WERI-Rb-1 (cell line): ENCODE measurements at regions not wholly inside any gene's neighbourhood (a gene's known extent, or its start where the extent isn't known, plus 50 kb on each side); places are given as distances from the start of the nearest gene placed in this dataset.

Experiments used
- DNase-seq: peaks from one replicate; pipeline ENCODE4 v3.0.0-alpha.2; 2020
- H3K27ac ChIP-seq: fragments of 250-450 bp; sonication (Bioruptor Pico); 2 replicates; pipeline ENCODE4 v1.5.1; 2020; ENCODE audit warnings: mild to moderate bottlenecking, moderate library complexity
- H3K27me3 ChIP-seq: fragments of 250-450 bp; sonication (Bioruptor Pico); 2 replicates; pipeline ENCODE4 v1.5.1; 2021; ENCODE audit warnings: mild to moderate bottlenecking, low read depth, moderate library complexity; ENCODE audit not compliant: insufficient read depth, severe bottlenecking
- H3K36me3 ChIP-seq: fragments of 250-450 bp; sonication (Bioruptor Pico); 2 replicates; pipeline ENCODE4 v1.5.1; 2020; ENCODE audit warnings: mild to moderate bottlenecking, moderate library complexity
- H3K4me3 ChIP-seq: 2 replicates; pipeline ENCODE4 v1.5.1; 2011; ENCODE audit warnings: low read depth, mild to moderate bottlenecking, control low read depth, low read length
- H3K9me3 ChIP-seq: fragments of 250-450 bp; sonication (Bioruptor Pico); 2 replicates; pipeline ENCODE4 v1.5.1; 2021; ENCODE audit warnings: mild to moderate bottlenecking, moderate library complexity; ENCODE audit not compliant: severe bottlenecking
- TF ChIP-seq, protein P1 (sequence below): IDR thresholded peaks from 2 replicates; pipeline ENCODE4 v1.5.1; 2011; ENCODE audit warnings: low read depth, mild to moderate bottlenecking, control low read depth, inconsistent platforms, low read length

DNA sequence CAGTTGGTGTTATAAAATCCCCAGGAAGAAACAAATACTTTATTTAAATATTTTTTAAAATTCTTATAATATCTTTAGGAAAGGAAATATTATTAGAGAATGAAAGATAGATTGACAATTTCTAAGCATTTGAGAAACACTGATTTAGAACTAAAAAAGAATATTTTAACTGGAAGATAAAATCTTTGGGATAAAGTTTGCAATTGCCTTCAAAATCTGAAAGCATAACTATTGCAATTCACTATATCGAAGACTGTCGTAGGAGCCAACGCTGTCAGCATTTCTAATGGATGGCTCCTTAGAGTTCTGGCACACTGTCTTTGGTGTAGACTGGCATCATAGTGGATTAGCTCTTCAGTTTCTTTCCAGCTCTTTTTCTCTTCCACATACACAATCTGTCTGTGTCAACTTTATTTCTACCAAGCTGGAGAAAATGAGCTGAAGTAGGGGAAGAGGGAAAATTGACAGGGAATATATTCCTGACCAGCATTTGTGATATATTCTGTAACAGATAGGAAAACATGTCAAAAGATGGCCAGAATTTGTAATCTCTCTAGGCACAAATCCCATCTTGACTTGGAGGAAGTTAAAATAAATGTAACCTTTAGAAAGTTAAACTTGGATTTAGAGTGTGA is 1561.4 kb downstream of the MAT2B start:
- Histone ChIP-seq H3K4me3 (no peak overlapping the region), H3K9me3 (peaks cover 2% of the 10 kb centered on the region), H3K27me3 (no peaks in the 10 kb centered on the region), H3K36me3 (no peaks in the 10 kb centered on the region), H3K27ac (no peak overlapping the region)
- no peak for DNase-seq
- TF ChIP-seq, protein P1, sequence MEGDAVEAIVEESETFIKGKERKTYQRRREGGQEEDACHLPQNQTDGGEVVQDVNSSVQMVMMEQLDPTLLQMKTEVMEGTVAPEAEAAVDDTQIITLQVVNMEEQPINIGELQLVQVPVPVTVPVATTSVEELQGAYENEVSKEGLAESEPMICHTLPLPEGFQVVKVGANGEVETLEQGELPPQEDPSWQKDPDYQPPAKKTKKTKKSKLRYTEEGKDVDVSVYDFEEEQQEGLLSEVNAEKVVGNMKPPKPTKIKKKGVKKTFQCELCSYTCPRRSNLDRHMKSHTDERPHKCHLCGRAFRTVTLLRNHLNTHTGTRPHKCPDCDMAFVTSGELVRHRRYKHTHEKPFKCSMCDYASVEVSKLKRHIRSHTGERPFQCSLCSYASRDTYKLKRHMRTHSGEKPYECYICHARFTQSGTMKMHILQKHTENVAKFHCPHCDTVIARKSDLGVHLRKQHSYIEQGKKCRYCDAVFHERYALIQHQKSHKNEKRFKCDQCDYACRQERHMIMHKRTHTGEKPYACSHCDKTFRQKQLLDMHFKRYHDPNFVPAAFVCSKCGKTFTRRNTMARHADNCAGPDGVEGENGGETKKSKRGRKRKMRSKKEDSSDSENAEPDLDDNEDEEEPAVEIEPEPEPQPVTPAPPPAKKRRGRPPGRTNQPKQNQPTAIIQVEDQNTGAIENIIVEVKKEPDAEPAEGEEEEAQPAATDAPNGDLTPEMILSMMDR, result no peak

DNA sequence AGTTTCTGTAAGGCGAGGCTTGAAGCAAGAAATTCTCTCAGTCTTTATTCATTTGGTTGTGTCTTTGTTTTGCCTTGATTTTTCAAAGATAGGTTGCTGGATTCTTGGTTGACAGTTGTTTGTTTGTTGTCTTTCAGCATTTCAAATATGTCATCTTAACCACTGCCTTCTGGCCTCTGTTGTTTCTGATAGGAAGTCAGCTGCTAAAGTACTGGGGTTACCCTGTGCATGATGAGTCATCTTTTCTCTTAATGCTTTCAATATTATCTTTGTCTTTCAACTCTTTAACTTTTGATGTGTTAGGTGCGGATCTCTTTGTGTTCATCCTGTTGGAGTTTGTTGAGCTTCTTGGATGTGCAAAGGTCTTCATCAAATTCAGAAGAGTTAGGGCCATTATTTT is 1571.3 kb downstream of the MAT2B start:
- Histone ChIP-seq H3K9me3 (no peaks in the 10 kb centered on the region), H3K36me3 (no peaks in the 10 kb centered on the region), H3K27ac (no peak overlapping the region), H3K4me3 (no peak overlapping the region), H3K27me3 (no peaks in the 10 kb centered on the region)
- no peak for DNase-seq
- TF ChIP-seq, protein P1, result no peak

DNA sequence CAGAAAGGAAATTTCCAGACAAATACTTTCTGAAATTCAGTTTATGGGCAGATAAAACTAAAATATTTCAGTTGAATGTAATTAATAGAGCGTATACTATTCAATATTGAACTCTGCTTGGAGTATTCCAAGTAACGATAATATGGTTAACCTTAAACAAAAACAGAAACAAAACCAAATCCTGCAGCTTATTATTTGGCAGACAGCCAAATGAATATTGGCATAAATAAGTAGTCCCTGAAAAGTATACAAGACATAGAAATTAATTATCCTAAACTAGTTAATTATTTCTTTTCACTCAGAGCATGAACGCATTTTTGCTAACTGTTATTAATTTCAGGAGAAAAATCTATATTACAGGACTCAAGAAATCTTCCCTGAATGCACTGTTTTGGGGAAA is 1574.0 kb downstream of the MAT2B start:
- no peak overlapping the region for H3K4me3 ChIP-seq
- no peak for DNase-seq
- H3K36me3 ChIP-seq, result no peaks in the 10 kb centered on the region
- no peaks in the 10 kb centered on the region for H3K27me3 ChIP-seq
- H3K27ac ChIP-seq, result no peak overlapping the region
- H3K9me3 ChIP-seq, result no peaks in the 10 kb centered on the region
- TF ChIP-seq, protein P1, result no peak

DNA sequence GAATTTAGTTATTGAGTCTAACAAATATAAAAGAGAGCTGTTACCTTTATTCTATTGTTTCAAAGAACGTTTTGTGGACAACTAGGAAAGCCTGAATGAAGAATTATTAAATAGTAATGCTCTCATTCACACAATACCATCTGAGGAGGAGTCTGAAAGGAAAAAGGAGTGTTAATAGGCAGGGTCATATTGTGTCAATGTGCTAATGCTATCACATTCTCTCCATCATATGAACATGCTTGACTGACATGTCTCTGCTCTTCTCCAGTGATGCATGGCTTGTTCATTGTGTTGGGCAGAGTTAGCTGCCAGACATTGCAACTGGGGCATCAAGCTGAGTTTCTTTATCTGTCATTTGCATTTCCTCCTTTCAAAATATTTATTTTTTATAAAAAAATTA is 1578.0 kb downstream of the MAT2B start:
- TF ChIP-seq, protein P1, result no peak
- Histone ChIP-seq H3K36me3 (no peaks in the 10 kb centered on the region), H3K27ac (no peak overlapping the region), H3K27me3 (no peaks in the 10 kb centered on the region), H3K4me3 (no peak overlapping the region), H3K9me3 (no peaks in the 10 kb centered on the region)
- no peak for DNase-seq

DNA sequence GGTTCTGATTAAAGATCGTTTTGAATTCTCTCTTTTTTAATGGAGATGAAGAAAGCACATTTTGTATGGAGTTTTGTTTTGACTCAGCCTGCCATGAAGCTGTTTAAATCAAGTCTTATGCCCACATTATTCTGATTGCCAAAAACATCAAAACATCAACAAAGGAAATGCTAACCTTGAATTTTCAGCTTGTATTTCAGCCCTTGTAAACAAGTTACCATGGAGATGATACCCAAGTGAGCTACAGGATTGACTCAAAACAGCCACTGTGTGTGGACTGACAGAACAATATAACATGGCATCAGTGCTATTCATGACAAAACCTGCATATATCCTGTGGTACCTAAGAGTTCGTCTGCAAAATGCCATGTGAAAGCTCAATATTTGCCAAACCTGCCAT is 1581.0 kb downstream of the MAT2B start:
- H3K9me3 ChIP-seq, result no peaks in the 10 kb centered on the region
- no peak for DNase-seq
- TF ChIP-seq, protein P1, result no peak

DNA sequence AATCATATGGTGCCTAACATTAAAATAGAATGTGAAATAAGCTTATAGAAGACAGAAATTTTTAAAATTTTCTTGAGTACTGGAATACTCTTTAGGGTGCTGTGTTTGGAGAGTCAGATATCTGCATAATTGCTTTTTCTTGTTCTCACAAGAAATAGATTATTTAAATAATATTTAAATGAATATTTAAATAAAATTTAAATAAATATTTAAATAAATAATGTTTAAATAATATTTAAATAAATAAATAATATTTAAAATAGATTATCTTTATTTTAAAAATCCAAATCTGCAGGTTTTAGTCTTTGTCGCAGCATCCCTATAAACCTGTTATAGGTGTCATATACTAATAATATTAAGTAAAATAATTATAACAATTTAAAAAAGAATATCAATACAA is 1589.4 kb downstream of the MAT2B start:
- no peaks in the 10 kb centered on the region for H3K27me3 ChIP-seq
- no peaks in the 10 kb centered on the region for H3K36me3 ChIP-seq
- TF ChIP-seq, protein P1, result no peak
- no peaks in the 10 kb centered on the region for H3K9me3 ChIP-seq
- no peak overlapping the region for H3K4me3 ChIP-seq
- H3K27ac ChIP-seq, result no peak overlapping the region
- DNase-seq, result no peak

More for the DNA sequence above, 1581.0 kb downstream of the MAT2B start:
- Histone ChIP-seq H3K27me3 (no peaks in the 10 kb centered on the region), H3K4me3 (no peak overlapping the region), H3K36me3 (no peaks in the 10 kb centered on the region), H3K27ac (no peak overlapping the region)
